GM12874 (cell line): ENCODE measurements at regions not wholly inside any gene's neighbourhood (a gene's known extent, or its start where the extent isn't known, plus 50 kb on each side); places are given as distances from the start of the nearest gene placed in this dataset.

ENCODE experiments used
- CTCF ChIP-seq: IDR thresholded peaks from 2 replicates; pipeline ENCODE4 v1.5.1; 2011; ENCODE audit warnings: low read depth, mild to moderate bottlenecking, control low read depth, low read length, moderate library complexity; ENCODE audit not compliant: insufficient read depth

DNA sequence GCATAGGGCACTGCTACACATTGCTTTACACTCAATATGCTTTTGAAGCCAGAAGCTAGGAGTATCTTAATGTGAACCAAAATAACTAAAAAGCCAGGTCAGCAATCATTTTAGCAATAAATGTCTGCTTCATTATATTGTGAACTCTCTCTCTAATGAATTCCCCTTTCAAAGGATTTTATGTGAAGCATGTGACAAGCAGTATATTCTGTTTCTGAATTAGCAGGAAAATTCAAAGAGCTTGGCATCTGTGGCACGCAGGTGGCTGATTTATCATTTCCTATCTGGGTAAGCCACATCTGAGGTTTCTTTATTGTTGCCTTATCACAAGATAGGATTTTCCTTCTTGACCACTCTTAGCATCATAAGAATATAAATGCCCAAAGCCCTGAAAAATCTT is 56.8 kb upstream of the KLF12 start:
- no peak for TF ChIP-seq CTCF

- no peak for TF ChIP-seq CTCF
These were observed 53.4 kb upstream of the KLF12 start for GRCh38 chr13:74187564-74187963.

GRCh38 chr13:74184283-74184682 is 50.1 kb upstream of the KLF12 start:
- no peak for TF ChIP-seq CTCF
